ENCODE measurements at regions not wholly inside any gene's neighbourhood (a gene's known extent, or its start where the extent isn't known, plus 50 kb on each side); places are given as distances from the start of the nearest gene placed in this dataset.

- TF ChIP-seq CTCF (IDR thresholded peaks at IDR 0.05) (no peak), POLR2AphosphoS5 (IDR thresholded peaks at IDR 0.05) (no peak), EP300 (IDR thresholded peaks at IDR 0.05) (no peak)
Observed at GRCh38 chr2:145287736-145288135, 767.8 kb upstream of the ZEB2 start.

Measured in sigmoid colon (tissue), 4 donors.